Occipital lobe (tissue), 1 donor: ENCODE measurements at regions not wholly inside any gene's neighbourhood (a gene's known extent, or its start where the extent isn't known, plus 50 kb on each side); places are given as distances from the start of the nearest gene placed in this dataset.

Source experiments
- DNase-seq: peaks from one replicate; lab custom pipeline; 2025; lab: John Stamatoyannopoulos, UW

DNA sequence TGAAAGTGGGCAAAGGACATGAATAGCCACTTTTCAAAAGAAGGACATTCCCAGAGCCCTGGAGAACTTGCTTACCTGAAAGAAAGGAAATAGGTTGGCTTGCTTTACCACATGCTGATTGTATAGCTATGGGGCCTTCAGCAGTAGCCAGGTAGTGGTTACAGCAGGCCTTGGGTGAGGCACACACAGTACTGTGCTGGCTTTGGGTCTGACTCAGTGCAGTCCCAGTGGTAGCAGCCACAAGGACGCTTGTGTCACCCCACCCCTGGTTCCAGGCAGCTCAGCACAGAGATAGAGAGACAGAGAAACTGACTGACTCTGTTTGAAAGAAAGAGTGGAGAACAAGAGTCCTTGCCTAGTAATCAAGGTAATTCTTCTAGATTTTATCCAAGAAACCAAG lies 201.0 kb upstream of the EYS start:
- no peak for DNase-seq

DNA sequence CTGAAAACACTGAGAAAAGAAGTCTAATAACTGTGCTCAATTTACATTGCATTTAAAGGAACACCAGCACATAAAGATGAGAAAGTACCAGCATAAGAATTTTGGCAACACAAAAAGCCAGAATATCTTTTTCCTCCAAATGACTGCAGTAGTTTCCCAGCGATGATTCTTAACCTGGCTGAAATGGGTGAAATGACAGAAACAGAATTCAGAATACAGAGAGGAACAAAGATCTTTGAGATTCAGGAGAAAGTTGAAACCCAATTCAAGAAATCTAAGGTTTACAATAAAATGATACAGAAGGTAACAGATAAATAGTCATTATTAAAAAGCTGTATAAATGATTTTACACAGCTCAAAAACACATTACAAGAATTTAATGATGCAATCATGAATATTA lies 197.0 kb upstream of the EYS start:
- DNase-seq, result no peak

DNA sequence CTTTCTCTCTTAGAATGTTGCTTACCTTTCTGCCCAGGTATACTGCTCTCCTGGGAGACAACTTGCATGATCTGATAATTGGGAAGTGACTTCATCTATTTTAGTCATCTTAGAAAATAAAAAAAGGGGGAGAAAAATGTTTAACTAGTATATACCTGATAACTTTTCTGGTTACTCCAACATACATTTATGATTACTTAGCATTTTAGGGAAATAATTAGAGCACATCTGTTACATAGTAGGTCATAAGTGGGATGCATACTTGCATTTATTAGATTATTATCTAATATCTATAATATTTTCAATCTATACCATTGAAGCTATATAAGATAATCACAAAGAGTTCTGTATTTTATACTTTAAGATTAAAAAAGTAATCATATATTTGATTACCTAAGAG lies 193.9 kb upstream of the EYS start:
- DNase-seq, result no peak

DNA sequence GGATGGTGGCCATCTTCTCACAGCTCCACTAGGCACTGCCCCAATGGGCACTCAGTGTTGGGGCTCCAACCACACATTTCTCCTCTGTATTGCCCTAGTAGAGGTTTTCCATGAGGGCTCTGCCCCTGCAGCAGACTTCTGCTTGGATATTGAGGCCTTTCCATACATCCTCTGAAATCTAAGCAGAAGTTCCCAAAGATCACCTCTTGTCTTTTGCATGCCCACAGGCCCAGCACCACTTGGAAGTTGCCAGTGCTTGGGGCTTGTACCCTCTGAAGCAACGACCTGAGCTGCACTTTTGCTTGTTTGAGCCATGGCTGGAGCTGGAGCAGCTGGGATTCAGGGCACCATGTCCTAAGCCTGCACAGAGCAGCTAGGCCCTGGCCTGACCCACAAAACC lies 189.1 kb upstream of the EYS start:
- no peak for DNase-seq

DNA sequence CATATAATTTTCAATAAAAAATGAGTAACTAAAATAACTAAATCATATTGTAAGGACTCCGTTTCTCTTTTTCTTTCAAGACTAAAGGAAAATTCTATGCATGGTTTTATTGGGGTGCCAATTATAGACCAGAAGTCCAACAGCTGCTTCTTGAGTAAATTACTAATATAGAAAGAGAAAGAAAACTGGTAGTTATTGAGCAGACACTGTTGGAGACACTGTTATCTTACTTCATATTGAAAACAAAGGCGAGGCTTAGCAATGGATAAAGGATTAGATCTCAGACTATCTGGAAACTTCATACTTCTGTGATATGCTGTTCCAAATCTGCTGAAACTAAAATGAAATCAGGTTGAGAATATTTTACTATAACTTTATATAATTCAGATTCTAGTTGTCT lies 169.6 kb upstream of the EYS start:
- DNase-seq, result no peak

DNA sequence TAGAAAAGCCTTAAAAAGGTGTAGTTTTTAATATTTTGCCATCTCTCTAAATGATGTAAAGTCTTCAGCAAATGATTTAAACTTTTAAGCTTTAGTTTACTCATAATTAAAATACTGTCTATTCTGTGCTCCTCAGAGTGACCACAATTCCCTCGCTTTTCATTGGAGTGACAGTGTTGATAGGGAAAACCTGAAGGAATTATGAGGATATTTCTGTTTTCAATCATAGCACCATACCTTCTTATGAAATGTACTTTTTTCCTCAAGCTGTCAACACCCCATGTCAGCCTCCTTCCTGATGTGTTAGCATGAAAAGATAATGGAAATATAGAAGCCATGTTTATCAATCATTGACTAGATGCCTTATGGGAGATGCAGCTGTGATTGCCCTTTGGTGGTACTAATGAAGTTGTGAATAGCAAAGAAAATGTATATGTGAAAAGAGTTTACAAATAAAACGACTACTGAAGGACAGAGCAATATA lies 145.4 kb upstream of the EYS start:
- no peak for DNase-seq

DNA sequence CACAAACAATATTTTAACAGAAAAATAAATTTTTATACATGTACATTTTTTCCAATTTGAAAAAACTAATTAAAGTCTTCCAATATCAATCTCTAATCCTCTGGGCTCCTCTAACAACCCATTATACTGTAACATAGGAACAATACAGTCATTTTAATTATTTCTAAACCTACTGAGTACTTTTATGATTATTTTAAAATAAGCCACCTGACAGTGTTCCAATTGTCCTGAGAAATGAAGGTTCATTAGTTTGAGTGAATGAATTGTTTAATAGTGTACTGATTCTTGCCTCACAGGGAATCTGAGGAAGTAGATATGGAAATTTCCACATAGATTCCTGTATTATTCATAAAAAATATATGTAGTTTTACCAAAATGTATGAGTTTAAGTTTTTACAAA lies 123.1 kb upstream of the EYS start:
- no peak for DNase-seq

DNA sequence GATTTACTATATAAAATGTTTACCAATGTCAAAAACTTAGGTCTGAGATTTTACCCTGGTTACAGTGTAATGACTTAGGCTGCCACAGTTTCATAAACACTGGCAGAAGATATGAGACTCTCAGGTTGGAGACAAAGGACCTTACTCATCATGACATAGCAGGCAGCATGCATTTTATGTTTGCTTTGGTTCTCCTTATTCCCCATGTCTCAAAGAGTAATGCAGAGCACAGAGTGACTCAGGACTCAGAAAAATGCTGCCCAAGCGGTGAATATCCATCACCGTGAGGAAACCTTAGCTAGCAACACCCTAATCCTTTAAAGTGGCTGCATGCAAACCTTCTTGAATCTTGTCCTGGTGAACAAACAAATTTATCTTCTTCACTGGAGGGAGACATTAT lies 112.1 kb upstream of the EYS start:
- no peak for DNase-seq

DNA sequence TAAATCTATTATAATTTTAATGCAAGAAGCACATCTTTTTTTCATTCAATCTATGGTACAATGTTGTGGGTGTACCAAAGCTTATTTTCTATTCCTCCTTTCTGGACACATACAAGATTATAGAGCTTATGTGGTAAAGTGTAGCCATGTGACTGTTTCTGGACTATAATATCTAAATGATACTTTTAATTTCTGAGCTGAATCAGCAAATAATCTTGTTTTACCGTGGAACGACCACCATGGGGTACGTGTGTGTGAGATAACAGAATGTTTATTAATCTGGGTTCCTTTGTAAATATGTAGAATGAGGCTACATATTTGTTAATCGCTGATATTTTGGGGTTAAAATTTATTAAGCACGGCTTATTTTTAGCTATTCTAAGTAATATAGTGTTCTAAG lies 111.5 kb upstream of the EYS start:
- no peak for DNase-seq

DNA sequence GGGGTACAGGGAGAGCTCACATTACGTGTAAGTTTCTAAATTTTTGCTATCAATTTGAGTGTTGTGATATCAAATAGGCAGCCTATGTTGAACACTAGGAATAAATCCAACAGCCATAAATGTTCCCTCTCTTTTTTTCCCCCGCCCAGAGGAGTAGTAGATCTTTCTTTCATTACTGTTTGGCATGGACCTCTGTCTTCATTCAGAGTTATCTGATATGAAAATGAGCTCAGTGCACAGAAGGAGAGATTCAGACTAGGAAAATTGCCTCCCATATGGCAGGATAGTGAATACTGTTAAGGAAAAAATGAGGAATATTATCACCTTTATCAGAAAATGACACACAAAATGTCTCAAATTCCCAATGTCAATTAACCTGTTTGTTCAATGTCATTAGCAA lies 110.0 kb upstream of the EYS start:
- DNase-seq, result no peak

DNA sequence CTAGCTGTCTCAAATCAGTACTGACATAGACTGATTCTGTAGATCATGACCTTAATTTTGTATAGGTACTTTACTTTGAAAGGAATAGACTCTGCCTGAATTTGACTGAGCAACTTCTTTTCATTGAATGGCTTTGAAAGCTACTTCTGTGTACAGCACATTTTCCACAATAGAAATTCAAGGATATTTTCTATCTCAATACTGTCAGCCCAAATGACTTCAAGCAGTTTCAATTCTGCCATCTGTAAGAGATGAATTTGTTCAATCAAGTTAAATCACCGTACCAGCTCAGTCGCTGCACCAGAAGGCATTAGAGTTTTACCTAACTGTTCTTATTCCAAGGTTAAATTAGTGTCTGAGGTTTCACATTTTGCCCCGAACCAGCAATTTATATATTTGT lies 107.0 kb upstream of the EYS start:
- no peak for DNase-seq

DNA sequence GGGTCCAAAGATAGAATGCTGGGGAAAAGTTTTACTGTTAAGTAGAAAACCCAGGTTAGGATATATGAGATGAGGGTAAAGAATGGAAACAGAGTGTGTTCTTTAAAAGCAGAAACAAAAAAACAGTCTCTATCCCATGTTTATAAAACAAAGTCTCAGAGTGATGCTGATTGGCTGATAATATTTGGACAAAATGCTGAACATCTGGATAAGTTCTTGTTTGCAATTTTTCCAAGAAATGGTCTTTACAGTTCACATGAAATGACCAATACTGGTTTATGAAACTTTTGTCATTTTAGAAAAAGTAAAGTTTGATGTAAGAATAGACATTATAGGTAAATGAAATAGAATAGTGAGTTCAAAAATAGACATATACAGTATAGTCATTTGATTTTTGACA lies 96.2 kb upstream of the EYS start:
- no peak for DNase-seq

DNA sequence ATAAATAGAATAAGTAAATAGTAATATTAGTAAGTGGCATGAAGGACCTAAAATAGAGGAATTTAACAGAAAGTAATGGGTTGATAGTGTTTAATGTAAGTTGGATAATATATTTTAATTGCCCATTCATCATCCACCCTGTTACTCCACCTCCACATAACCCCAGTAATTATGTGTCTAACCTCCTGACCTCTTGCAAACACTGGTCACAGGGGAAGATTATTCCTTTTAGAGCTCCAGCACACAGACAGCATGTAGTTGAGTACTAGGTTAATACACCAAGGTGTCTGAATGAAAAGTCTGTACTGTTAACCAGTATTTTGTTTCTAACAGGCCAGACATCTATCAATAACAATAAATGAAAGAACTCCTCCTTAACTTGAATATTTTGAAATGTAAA lies 92.4 kb upstream of the EYS start:
- no peak for DNase-seq

DNA sequence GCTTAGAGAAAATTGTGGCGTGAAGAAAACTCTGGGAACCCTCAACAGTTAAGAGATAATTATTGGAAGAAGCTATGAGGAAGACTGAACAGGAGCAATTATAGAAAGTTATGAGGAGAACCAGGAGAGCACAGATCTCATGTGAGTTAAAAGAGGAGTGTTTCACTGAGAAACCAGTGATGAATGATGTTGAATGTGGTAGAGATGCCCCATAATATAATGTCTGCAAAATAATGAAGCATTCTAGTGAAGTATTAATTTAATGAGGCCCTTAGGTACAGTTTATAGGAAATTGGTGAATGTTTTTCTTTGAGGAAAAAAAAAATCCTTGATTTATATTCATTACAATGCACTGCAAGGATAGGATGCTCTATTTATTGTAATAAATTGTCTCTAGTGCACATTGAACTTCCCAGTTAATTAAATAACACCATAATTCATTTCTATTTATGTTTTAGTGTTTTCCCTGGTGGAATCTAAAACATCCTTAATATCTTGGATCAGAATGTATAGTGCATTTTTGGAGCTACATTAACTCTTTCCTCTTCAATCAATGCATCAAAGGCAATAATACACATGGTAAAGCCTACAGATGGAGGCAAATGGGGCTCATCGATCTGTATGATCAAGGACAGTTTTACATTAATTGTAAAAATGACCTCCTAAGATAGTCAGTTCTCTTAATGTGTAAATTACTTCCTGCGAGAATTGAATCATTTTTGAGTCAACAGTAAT lies 91.4 kb upstream of the EYS start:
- DNase-seq, result no peak

DNA sequence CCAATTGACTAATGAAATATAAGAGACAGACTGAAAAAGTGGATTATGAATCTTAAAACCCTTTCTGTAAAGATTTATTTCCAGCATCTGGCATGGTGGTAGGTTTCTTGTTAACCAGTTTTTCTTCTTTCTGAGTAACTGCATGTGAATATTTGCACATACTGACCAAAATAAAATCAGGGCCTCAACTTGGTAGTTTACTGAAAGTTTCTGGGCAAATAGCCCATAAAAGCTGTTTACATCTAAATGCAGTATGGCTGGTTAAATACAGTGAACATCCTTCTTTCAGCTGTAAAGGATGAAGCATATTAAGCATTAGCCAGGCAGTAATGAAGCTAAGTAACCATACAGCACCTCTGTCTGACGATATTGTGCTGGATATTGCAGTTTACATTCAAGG lies 83.6 kb upstream of the EYS start:
- no peak for DNase-seq

DNA sequence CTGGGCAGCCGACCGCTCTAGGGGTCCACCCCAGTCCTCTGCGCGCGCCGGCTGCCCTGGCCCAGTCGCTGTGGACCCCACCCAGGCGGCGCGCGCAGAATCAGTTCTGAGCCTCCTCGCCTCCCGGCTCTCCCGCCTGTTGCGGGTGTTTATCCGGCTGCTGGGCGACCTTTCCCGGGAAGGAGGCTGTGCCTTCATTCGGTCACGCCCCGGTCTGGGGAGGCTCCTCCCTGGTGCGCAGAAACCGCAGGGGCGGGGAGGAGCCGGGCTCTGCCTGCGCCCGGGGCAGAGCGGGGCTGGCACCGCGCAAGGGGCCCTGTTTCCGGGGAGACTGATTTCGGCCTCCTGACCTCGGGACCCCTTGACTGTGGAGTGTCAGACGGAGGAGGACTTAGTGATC lies 80.8 kb upstream of the EYS start:
- no peak for DNase-seq

DNA sequence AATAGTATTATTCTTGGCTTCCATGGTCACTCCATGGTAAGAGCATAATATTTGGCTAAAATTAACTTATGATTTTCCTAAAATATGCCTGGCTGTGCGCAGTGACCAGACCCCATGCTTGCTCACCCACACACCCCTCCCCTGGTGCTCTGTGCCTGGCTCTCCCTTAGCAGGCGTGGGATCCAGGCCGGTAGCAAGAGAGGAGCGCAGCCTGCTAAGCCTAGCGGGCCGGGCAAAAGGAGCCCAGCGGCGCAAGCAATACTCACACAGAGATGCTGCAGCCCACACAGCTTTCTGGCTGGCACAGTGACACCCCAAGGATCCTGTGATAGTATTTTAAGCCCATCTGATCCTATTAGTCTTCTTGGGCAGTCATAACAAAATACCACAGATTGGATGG lies 79.8 kb upstream of the EYS start:
- DNase-seq, result no peak

DNA sequence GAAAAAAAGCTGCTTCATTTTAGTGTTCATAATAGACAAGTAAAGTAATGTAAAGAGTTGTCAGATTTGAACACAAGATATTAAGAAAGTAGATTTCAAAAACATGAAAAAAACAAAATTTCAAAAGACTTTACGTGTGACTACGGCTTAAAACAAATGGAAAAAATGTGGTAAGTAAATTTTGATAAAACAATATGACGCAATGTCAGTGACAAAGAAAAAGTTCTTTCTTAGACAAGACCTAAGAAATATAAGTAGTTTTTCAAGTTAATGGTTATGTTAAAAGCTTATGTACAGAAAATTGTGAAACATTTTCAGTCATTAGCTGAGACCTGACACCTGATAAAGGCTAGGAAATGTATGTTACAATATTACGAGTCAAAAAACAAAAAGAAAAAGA lies 73.7 kb upstream of the EYS start:
- no peak for DNase-seq

DNA sequence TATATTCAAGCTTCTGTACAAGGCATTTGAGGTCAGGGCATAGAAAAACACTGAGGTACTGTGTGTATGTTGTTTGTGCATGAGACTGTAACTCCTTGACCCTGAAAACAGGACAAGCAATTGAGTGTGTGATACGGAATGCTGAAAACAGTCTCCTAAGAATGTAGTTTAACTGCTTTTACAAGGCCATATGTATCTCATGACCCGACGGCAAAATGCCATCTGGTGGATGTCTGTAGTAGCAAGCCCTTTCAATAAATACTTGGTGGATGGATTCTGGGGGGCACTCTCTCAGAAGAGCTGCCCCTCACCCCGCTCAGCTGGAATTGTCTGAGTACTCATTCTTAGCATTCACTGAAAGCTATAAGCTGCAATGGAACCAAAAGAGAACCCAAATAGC lies 69.3 kb upstream of the EYS start:
- no peak for DNase-seq

DNA sequence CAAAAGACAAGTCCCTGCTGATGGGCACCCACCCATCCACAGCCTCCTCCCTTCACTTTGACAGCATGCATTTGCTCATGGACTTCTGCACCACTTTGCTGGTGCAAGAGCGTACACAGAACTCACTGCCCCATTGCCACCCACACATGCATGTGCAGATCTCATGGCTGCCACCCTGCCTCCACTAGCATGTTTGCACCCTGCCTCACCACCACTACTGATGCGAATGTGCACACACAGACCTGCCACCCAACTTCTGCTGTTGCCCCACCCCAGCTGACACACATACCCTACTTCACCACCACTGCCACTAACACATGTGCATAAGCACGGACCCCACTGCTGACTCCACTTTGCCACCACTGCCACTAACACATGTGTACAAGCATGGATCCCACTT lies 64.9 kb upstream of the EYS start:
- no peak for DNase-seq

DNA sequence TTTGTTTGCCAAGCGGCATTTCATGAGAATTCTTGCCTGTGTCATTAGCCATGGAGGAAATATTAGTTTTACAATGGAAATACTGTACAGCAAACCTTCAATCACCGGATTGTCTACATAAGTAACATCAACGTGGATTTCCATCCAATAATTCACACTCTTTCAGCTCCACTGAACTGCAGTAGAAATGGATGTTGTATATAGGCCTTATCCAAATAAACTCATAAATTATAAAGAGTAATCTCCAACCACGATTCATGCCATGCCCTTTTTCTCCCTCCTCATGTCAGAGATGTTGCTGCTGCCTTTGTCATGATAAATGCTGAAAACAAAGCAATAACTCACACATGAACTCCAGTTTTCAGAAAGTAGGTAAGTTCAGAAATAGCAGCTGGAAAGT lies 54.9 kb upstream of the EYS start:
- no peak for DNase-seq

DNA sequence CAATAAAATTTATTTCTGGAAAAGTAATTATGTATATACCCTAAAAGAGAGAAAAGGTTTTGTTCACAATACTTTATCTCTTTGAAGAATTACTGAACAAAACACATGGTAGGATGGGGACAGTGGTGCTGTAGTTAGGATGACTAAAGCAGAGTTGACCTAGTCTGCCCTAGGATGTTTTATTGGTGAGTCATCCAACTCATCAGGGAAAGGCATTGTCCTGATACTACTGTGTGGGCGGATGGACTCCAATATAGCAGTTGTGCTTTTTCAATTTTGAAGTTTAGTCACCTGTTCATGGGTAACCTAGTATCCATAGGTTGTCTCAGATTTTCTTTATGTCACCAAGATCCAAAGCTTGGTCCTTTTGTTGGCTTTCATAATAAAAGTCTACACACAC lies 53.3 kb upstream of the EYS start:
- DNase-seq, result no peak
